ENCODE measurements at regions not wholly inside any gene's neighbourhood (a gene's known extent, or its start where the extent isn't known, plus 50 kb on each side); places are given as distances from the start of the nearest gene placed in this dataset.
"Not testable (repeated sequence)": the region's sequence is repeated elsewhere in the genome, so short reads cannot be mapped to it uniquely, and the experiment has no call there.

DNA sequence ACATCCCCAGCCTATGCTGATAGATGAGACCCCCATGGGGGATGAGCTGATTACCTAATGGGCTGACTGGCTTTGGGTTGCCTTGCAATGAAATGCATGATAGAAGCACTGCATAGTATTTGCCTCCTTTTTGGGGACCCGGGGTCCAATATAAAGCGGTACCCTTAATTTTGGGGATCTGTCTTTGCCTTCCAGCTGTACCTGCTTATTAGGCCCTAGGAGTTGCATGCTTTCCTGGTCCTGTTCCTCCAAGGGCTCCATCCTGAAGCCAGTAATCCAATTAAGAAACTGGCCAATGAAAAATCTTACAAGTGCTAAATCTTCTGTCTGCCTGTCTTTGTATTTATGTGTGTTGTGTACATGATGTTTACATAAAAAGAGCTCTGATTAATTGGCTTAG is 791.6 kb downstream of the TRIML1 start:
- intact Hi-C loops (cut with micrococcal nuclease), result no loop called here

DNA sequence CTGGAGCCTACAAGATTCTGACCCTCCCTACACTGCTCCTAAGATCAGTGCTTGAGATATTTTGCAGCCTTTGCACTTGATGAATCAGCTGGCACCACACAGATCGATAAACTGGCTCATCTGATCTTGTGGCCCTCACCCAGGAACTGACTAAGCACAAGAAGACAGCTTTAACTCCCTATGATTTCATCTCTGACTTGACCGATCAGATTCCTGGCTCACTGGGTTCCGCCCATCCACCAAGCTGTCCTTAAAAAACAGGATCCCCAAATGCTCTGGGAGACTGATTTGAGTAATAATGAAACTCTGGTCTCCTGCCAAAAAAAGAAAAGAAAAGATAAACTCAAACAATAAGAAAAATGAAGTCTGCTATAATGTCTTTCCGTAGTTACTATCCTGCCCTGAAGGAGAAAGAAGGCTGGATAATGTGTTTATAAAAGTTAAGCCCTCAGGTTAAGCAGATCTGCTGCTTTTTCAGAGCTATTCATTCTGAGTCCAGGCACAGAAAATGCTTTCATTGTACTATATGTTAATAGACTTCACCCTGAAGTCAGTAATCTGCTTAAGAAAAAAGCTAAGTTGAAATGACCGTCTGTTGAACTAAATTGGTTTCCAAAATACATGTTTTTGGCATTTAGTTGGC is 795.2 kb downstream of the TRIML1 start:
- intact Hi-C loops (cut with micrococcal nuclease), result no loop called here

DNA sequence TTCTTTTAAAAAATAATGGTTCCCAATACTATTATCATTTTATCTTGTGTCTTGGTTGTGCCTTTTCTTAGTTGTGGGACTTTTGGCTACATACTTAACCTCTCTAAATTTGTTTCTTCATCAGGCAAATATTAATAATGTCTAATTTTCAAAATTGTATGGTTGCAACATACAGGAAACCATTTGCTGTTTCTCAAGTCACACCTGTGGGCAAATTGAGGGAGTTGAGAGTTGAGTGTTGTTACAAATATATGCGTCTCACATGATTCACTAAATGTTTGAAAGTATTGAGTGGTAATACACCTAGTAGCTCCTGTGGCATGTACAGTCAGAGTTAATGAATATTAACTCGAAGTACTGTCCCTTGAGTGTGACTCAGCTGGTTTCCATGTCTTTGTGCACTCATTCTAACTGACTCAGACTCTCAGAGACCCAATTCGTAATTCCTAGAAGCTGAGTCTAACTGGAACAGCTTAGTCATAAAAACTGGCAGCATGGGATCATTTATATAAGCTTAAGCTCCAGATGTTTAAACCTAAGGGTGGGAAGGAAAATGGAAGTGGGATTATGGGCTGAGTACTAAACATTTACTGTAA is 802.4 kb downstream of the TRIML1 start:
- intact Hi-C loops (cut with micrococcal nuclease), result no loop called here

DNA sequence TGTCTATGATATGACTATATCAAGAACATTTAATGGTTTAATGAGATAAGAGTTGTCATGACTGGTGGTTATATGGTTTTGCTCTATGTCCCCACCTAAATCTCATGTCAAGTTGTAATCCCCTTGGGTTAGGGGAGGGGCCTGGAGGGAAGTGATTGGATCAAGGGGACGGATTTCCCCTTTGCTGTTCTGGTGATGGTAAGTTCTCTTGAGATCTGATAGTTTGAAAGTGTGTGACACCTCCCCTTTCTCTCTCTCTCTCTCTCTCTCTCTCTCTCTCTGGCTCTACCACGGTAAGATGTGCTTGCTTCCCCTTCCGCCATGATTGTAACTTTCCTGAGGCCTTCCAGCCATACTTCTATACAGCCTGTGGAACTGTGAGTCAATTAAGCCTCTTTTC is 803.4 kb downstream of the TRIML1 start:
- intact Hi-C loops (cut with micrococcal nuclease), result no loop called here

DNA sequence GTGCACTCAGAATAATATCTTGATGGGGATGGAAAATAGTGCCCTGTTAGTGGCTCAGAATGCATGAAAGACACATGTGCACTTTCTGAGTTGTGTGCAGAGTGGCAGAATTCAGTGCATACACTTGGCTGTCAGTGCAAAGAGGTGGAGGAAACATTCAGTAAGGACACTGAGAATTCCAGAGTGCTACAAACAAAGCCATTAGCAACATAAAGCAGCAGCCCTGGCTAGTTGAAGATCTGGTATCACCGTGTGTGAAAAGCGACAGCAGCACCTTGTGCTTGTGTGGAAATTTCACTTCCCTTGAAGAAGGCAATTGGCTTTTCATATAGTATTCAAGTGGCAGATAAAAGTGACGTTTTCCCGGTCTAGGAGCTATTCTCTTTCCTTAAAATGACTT is 810.4 kb downstream of the TRIML1 start:
- intact Hi-C loops (cut with micrococcal nuclease), result no loop called here

DNA sequence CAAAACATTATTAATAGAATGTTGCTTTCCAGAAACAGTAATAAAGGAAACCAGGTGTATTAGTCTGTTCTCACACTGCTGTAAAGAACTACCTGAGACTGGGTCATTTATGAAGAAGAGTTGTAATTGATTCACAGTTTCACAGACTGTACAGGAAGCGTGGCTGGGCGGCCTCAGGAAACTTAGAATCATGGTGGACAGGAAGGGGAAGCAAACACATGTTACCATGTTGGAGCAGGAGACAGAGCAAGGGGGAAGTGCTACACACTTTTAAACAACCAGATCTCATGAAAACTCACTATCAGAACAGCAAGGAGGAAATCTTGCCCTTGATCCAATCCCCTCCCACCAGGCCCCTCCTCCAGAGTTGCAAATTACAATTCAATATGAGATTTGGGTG is 815.8 kb downstream of the TRIML1 start:
- intact Hi-C loops (cut with micrococcal nuclease), result no loop called here

DNA sequence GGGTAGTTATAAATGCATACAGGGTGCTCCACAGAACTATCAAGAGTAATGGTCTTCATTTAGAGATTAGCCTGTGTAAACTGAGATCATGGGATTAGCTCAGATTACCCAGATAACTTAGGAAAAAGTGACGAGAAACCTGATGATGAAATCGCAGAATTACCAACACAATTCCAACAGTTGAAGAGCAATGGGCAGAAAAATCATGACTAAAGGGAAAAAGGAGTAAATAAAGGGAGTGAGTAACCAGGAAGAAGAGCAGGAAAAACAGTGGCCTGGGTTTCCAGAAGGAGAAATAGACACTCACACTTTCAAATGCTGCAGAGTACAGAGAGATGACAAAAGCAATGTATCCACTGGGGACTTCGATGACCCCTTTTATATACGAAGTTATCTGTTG is 817.3 kb downstream of the TRIML1 start:
- intact Hi-C loops (cut with micrococcal nuclease), result no loop called here

DNA sequence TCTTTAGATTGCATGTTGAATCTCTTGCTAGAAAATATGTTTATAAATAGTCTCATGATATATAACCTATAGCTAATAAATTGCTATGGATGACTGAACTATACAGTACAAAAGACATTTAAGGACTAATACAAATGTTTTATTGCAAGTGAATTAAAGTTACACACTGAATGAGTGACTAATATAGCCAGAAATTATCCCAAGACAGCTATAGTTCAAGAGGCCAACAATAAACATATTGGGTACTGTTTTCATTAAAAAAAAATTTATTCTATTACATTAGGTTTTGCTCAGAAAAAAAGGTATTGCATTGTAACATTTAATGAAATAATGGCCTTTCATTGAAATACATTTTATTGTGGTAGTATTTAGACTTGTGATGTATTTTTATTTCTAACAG is 819.1 kb downstream of the TRIML1 start:
- intact Hi-C loops (cut with micrococcal nuclease), result no loop called here

DNA sequence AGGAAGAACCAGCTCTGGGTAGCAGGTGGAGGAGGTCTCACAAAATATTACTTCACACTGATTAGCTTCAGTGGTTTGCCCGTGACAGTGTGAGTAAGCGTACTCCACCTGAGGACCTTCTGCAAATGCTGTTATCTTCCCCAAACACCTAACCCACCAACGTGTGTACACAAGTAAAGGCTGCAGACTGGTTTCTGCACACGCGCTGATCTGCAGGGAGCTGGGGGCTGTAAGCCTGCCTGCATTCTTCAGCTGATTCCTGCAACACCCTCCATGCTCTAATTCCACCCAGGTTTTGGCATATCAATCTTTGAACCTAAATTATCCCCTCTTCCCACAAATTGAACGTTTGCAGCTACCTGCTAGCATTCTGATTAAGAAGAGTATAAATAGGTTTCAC is 820.2 kb downstream of the TRIML1 start:
- intact Hi-C loops (cut with micrococcal nuclease), result no loop called here

DNA sequence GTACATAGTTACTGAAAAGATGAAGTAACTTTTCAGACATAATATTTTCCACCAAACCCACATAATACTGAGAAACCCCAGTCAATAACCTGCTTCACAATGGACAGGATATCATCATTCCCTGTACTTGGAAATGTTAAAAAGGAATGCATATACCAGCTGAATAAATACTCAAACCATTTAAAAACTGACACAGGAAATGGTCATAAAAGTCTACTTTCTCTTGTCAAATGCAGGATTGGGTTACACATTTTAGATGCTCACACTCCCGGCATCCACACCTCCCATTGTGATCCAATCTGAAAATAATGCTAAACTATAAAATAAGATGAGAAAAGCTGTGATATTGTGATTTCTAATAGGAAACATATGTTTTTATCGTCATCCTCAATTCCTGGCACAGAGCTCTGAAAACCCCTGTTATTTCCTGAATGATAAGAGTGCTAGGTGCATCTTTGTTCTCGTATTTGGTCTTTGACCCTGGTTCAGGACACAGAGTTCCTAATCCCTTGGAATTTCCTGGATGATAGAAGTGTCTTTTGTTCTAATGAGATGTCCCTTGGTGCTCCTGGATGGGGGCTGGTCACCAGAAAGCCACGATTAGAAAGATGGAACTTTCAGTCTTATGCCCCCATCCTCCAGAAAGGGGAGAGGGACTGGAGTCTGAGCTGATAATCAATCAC is 821.3 kb downstream of the TRIML1 start:
- intact Hi-C loops (cut with micrococcal nuclease), result no loop called here

DNA sequence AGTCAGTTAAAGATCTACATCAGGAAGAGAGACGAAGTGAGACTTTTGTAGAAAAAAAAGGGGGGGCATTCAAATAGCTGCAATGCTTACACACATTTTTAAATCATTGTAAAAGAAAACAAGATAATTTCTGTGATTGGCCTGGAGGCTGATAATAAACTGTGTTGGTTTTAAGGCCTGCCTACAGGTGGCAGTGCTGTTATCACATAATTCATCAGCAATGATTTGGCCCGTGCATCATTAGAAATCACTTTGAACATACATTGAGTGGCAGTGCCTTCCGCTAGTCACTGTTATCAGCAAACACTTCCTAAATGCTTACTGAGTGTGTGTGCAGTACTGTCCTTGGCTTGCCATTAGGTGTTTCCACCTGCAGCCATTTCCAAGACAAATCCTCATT is 831.9 kb downstream of the TRIML1 start:
- intact Hi-C loops (cut with micrococcal nuclease), result no loop called here

DNA sequence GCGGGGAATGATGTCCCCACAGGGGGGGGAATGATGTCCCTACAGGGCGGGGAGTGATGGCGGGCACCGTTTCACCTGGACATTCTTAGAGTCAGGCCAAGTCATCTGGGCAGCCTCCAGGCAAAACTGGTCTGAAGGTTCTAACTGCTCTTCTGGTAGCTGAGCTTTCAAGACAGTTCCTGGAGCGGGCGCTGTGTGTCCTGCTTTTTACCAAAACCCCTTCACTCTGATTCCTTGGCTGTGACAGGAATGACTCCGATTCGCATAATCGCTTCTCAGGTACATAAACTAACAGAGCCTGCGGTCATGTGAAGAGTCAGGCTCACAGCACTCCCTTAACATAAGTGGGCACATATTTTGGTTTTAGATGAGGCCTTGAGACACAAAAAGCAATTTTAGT is 836.0 kb downstream of the TRIML1 start:
- intact Hi-C loops (cut with micrococcal nuclease), result no loop called here

DNA sequence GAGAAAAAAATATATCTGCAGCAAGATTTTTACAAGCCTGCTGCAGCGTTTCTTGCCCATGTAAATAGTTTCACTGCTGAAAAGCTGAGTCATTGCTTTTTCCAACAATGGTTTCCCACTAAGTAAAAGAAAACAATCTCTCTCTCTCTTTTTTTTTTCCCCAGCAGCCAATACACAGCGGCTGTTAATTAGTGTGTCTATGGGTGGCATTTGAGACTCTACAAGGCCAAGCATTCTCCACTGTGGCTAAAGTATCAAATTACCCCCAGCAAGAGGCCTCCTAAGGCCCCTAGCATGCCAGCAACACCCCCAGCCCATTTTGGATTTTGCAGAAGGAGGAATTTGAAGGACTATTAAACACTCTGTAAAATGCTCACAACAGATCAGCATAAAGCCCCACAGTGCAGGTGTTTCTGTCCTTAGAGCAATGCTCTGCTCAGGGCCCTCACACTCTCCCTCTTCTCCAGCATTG is 837.4 kb downstream of the TRIML1 start:
- intact Hi-C loops (cut with micrococcal nuclease), result no loop called here

DNA sequence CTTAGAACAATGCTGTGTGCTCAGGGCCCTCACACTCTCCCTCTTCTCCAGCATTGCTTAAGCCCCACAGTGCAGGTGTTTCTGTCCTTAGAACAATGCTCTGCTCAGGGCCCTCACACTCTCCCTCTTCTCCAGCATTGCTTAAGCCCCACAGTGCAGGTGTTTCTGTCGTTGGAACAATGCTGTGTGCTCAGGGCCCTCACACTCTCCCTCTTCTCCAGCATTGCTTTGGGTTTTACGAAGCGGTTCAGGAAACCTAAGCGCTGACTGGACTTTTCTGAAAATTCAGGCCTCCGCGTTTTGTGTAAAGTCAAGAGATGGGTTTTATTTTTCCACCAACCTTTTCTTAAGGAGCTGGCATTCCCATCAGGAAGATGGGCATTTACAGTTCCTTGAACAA is 838.0 kb downstream of the TRIML1 start:
- intact Hi-C loops (cut with micrococcal nuclease), result not testable (repeated sequence)

DNA sequence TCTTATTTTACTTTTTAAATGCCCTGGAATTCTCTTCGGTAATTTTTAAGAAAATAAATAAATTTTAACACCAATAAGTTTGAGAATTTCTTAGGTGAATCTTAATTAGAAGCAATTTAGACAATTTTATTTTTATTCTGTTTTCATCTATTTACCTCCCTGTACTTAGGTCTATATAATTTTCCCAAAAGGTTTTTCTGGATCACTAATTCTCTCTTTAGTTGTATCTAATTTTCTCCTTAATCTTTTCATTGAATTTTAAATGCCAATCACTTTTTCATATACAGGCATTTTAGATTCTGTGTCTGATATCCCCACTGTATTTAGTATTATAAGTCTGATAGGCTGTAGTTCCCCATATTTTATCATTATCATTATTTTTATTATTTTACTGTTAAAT is 845.3 kb downstream of the TRIML1 start:
- intact Hi-C loops (cut with micrococcal nuclease), result no loop called here

DNA sequence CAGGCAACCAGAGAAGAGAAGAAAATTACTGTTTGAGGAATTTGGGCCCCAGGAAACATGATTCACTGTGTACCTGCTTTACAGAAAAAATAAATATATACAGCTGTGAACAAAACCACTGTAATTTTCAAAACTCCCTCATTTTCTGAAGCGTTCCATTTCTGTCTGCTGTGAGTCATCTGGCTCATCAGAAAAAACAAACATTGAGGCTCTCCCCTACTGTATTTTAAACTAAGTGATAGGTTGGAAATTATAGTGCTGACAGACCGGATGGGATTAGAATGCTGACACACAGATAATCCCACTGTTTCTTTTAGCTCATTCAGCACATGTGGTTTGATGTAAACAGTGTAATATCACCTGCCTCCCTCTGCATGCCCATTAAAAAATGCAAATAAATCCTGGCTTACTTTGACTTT is 847.0 kb downstream of the TRIML1 start:
- intact Hi-C loops (cut with micrococcal nuclease), result no loop called here

DNA sequence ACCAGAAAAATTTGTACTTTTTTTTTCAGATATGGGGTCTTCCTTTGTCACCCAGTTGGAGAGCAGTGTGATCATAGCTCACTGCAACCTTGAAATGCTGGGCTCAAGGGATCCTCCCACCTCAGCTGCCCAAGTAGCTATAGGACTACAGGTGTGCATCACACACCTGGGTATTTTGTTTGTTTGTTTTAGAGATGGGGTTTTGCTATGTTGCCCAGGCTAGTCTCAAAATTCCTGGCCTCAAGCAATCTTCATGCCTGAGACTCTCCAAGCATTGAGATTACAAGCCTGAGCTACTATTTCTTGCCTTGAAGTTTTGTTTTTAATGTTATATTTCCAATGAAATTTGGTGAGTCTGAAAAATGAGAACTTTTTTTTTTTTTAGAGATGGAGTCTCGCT is 847.8 kb downstream of the TRIML1 start:
- intact Hi-C loops (cut with micrococcal nuclease), result no loop called here

DNA sequence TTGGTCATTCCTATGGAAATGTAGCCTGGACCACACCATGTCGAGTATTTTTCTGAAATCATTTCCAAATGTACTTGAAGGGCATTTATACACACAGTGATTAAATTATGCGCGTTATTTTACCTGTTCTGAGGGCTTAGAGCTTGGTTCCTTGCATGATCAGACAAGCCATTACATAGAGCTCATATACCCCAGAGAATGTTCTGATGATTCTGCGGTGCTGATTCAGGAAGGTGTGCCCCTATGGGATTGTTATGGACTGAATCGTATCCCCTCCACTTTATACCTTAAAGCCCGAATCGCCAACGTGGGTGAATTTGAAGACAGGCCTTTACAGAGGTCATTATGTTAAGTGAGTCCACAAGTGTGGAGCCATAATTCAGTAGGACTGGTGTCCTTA is 848.9 kb downstream of the TRIML1 start:
- intact Hi-C loops (cut with micrococcal nuclease), result no loop called here

DNA sequence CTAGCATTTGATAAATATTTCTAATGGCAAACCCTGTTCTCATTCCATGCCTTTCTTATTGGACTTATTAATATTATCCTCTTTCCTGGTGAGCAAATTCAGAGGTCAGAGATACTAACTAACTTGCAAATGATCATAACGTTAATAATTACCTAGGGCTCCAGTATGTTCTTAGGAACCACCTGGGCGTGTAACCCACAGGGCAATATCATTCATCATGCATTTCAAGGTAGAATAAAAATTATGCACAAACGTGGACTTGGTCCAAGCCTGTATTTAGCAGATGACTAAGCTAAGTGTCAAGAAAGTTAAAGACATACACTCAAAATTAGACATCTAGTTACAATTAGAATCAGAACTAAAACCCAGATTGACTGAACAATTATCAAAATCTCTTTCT is 850.1 kb downstream of the TRIML1 start:
- intact Hi-C loops (cut with micrococcal nuclease), result no loop called here

DNA sequence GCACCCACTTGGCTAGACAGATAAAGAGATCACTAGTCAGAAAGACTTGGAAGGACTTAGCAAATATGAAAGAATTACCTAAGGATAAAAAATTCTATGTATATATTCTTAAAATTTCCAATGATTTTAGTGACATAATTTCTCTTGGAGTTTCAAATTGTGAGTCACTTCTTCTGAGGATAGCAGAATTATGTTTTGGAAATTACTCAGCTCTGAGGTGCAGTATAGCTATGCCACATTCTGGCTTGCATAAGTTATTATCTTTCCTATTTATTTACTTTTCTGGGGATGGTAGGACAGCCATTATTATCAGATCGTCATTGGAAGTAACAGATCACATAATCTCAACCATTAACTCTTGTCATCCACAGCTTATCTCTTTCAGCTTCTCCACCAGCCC is 853.5 kb downstream of the TRIML1 start:
- intact Hi-C loops (cut with micrococcal nuclease), result no loop called here

DNA sequence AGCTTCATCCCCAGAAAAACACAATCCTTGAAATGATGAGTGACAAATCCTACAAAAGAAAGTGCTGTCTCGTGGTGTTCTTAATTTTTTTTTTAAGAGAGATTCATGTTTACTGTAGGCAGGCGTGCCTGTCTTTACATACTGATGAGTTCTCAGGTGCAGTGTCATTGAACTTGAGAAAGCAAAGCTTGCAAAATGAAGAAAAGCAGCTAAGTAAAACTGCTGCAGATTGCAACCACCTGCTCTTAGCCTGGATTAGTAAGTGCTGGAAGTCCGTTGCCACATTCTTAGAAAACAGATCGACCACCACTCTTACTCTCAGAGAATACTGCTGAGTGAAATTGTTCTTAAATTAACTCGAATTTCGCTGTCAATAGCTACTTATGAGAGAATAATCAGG is 854.6 kb downstream of the TRIML1 start:
- intact Hi-C loops (cut with micrococcal nuclease), result no loop called here

DNA sequence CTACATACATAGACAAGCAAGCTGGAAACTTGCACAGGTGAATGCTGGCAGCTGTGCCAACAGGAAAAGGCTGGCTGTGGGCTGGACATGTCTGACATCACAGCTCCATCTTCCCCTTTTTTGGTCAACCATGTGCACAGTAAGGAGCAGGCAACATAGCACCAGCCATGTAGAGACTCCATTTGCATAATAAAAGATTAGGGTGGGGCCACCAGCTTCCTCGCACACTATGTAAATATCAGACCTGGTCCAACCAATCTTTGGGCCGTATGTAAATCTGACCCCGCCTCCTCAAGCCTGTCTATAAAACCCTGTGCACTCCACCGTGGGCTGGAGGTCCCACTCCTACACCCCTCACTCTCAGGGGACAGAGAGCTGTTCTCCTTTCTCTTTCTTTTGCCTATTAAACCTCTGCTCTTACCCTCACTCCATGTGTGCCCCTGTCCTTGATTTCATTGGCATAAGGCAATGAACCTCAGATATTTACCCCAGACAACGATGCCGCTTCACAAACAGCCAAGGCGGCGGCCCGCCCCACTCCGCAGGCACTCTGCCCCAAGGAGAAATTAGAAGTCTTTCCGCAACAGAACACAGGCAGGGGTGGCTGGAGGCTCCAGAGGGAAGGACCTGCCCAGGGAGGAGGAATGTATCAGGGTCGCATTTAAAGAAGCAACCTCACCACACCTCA is 862.2 kb downstream of the TRIML1 start:
- intact Hi-C loops (cut with micrococcal nuclease), result no loop called here
